K562 (cell line): ENCODE measurements at regions not wholly inside any gene's neighbourhood (a gene's known extent, or its start where the extent isn't known, plus 50 kb on each side); places are given as distances from the start of the nearest gene placed in this dataset.

ENCODE experiments used
- ATAC-seq: fragments of 200-7000 bp; cut with Tn5 transposase; 3 replicates; pipeline ENCODE4 v1.9.1; 2020; ENCODE audit warnings: moderate library complexity
- BruUV-seq: library from RNA; stranded (reverse); fragments of 400-500 nt; replicated peaks from 2 replicates; lab custom pipeline; 2021; lab: Mats Ljungman, UMichigan
- CTCF ChIA-PET: fragments of 300-600 bp; formaldehyde crosslinking; extraction: SDS; loops from one replicate; lab custom pipeline; 2021; ENCODE audit warnings: low intra/inter-chr PET ratio; lab: Yijun Ruan, JAX
- POLR2A ChIA-PET: fragments of 300-600, 350-650 bp; sonication (Branson Sonifier 250); formaldehyde crosslinking; extraction: SDS; loops from one replicate; lab custom pipeline; 2021; ENCODE audit warnings: antibody characterized with exemption, inconsistent platforms; lab: Yijun Ruan, JAX
- DNase-seq, 4 experiments: peaks; one replicate each; pipeline versions ENCODE4 v3.0.0 to v3.0.0-alpha.2; 2011 to 2018; ENCODE audit warnings: low spot score in 3 of 4, mixed read lengths in 3 of 4; ENCODE audit errors: extremely low read depth in 1 of 4
- FAIRE-seq: peaks from 2 replicates; lab custom pipeline; 2011; peaks lifted over from hg19 to GRCh38; lab: Jason Lieb, UNC
- H2AFZ ChIP-seq: 2 replicates; pipeline ENCODE4 v1.6.0; 2011; ENCODE audit warnings: low read depth, low read length, control low read depth, inconsistent platforms
- H3K27ac ChIP-seq: fragments of 200-600 bp; 3 replicates; pipeline ENCODE4 v1.8.0; 2011; ENCODE audit warnings: low read depth, mild to moderate bottlenecking, control low read depth, inconsistent platforms, low read length, moderate library complexity, mixed read lengths; ENCODE audit errors: extremely low read depth
- H3K27me3 ChIP-seq, 2 experiments: fragments of 300-600 bp in 1 of 2; 2 replicates in 1 of 2; 3 replicates in 1 of 2; pipeline versions ENCODE4 v1.6.0 to v1.8.0; 2011; ENCODE audit warnings: inconsistent platforms in 2 of 2, low read length in 2 of 2, mild to moderate bottlenecking in 1 of 2, mixed read lengths in 1 of 2, moderate library complexity in 1 of 2; ENCODE audit not compliant: control insufficient read depth in 2 of 2, insufficient read depth in 2 of 2
- H3K36me3 ChIP-seq: fragments of 300-600 bp; 3 replicates; pipeline ENCODE4 v1.8.0; 2011; ENCODE audit warnings: mild to moderate bottlenecking, low read length, inconsistent platforms; ENCODE audit not compliant: control insufficient read depth, insufficient read depth
- H3K4me1 ChIP-seq, 2 experiments: fragments of 200-600 bp in 1 of 2; replicated peaks in 1 of 2; 2 replicates in 1 of 2; 3 replicates in 1 of 2; pipeline versions ENCODE4 v1.5.1 to v1.8.0; 2011; ENCODE audit warnings: inconsistent platforms in 2 of 2, low read length in 2 of 2, mild to moderate bottlenecking in 1 of 2, mixed read lengths in 1 of 2, moderate library complexity in 1 of 2; ENCODE audit not compliant: control insufficient read depth in 2 of 2, insufficient read depth in 2 of 2
- H3K4me2 ChIP-seq: 2 replicates; pipeline ENCODE4 v1.6.1; 2011; ENCODE audit warnings: low read length, control low read depth, inconsistent platforms, mixed read lengths; ENCODE audit not compliant: insufficient read depth
- H3K4me3 ChIP-seq: fragments of 200-600 bp; sonication (generic), shearing (Covaris generic); 2 replicates; pipeline ENCODE4 v1.5.1; 2016; ENCODE audit warnings: control low read depth, inconsistent platforms
- H3K79me2 ChIP-seq: fragments of 200-600 bp; 3 replicates; pipeline ENCODE4 v1.8.0; 2011; ENCODE audit warnings: low read length, inconsistent platforms; ENCODE audit not compliant: control insufficient read depth, insufficient read depth
- H3K9ac ChIP-seq, 2 experiments: 2 replicates each; pipeline versions ENCODE4 v1.6.0 to v1.6.1; 2011; ENCODE audit warnings: low read depth in 2 of 2, low read length in 2 of 2, control low read depth in 1 of 2, inconsistent platforms in 1 of 2, mild to moderate bottlenecking in 1 of 2, mixed read lengths in 1 of 2; ENCODE audit not compliant: insufficient read depth in 1 of 2
- H3K9me1 ChIP-seq: one replicate; pipeline ENCODE4 v1.6.0; 2011; ENCODE audit warnings: inconsistent platforms, mild to moderate bottlenecking, low read length, moderate library complexity; ENCODE audit not compliant: control insufficient read depth, insufficient read depth
- H3K9me3 ChIP-seq: replicated peaks from 2 replicates; pipeline ENCODE4 v1.5.1; 2011; ENCODE audit warnings: low read depth, low read length, inconsistent platforms; ENCODE audit not compliant: control insufficient read depth, insufficient read depth
- H4K20me1 ChIP-seq: replicated peaks from 2 replicates; pipeline ENCODE4 v1.6.1; 2011; ENCODE audit warnings: low read length, inconsistent platforms, mixed read lengths; ENCODE audit not compliant: control insufficient read depth, insufficient read depth
- C11orf30 ChIP-seq: fragments of 450-650 bp; IDR thresholded peaks from 2 replicates; pipeline ENCODE4 v1.6.1; 2016; ENCODE audit warnings: low read depth, mild to moderate bottlenecking
- CBFA2T2 ChIP-seq: fragments of 450-650 bp; conservative IDR thresholded peaks from 2 replicates; pipeline ENCODE4 v1.6.1; 2017; ENCODE audit warnings: mild to moderate bottlenecking
- CBFA2T3 ChIP-seq: fragments of 450-650 bp; IDR thresholded peaks from 2 replicates; pipeline ENCODE4 v1.6.1; 2017
- CHCHD3 ChIP-seq: fragments of 250-450 bp; sonication (Bioruptor Pico); IDR thresholded peaks from 2 replicates; pipeline ENCODE4 v2.1.2; 2022; ENCODE audit warnings: mild to moderate bottlenecking
- FOSL1 ChIP-seq: fragments of 200-800 bp; sonication (Bioruptor generic); conservative IDR thresholded peaks from 2 replicates; pipeline ENCODE4 v1.6.1; 2016; ENCODE audit warnings: missing genetic modification characterization, missing compliant biosample characterization
- GATAD2A ChIP-seq: fragments of 450-650 bp; IDR thresholded peaks from 2 replicates; pipeline ENCODE4 v1.6.1; 2017
- GTF2B ChIP-seq: IDR thresholded peaks from 2 replicates; pipeline ENCODE4 v1.6.1; 2011; ENCODE audit not compliant: insufficient read length; ENCODE audit errors: extremely low read depth
- JUND ChIP-seq, 2 experiments: IDR thresholded peaks; 2 replicates in 1 of 2; 3 replicates in 1 of 2; pipeline ENCODE4 v1.6.1; 2011; ENCODE audit warnings: borderline replicate concordance in 2 of 2, low read depth in 2 of 2, low read length in 2 of 2, improper control_type of control experiment in 1 of 2, missing biosample characterization in 1 of 2, missing genetic modification characterization in 1 of 2, missing genetic modification reagents in 1 of 2
- KLF1 ChIP-seq: fragments of 450-650 bp; IDR thresholded peaks from 2 replicates; pipeline ENCODE4 v1.6.1; 2016; ENCODE audit warnings: missing genetic modification characterization, missing compliant biosample characterization
- MAFF ChIP-seq: IDR thresholded peaks from 2 replicates; pipeline ENCODE4 v1.6.1; 2012; ENCODE audit warnings: low read length, improper control_type of control experiment
- MAFG ChIP-seq: fragments of 450-650 bp; conservative IDR thresholded peaks from 2 replicates; pipeline ENCODE4 v1.6.1; 2016; ENCODE audit warnings: missing genetic modification characterization, missing compliant biosample characterization
- MAFK ChIP-seq: IDR thresholded peaks from 2 replicates; pipeline ENCODE4 v1.6.1; 2011; ENCODE audit warnings: low read length, improper control_type of control experiment
- MAZ ChIP-seq, 2 experiments: fragments of 450-650 bp in 1 of 2; sonication (generic) in 1 of 2; formaldehyde crosslinking; IDR thresholded peaks in 1 of 2; conservative IDR thresholded peaks in 1 of 2; 2 replicates each; pipeline versions ENCODE4 v1.4.0 to v1.5.0; 2020; ENCODE audit warnings: mild to moderate bottlenecking in 1 of 2, missing genetic modification reagents in 1 of 2
- PURB ChIP-seq: sonication (generic); formaldehyde crosslinking; IDR thresholded peaks from 2 replicates; pipeline ENCODE4 v1.9.0; 2021; ENCODE audit warnings: low read depth, mild to moderate bottlenecking, missing genetic modification reagents
- RBM15 ChIP-seq: fragments of 200-400 bp; formaldehyde crosslinking; IDR thresholded peaks from 2 replicates; pipeline ENCODE4 v1.6.1; 2018; ENCODE audit warnings: mild to moderate bottlenecking, low read length, moderate library complexity; ENCODE audit not compliant: insufficient read depth
- SAP30 ChIP-seq: fragments of 200-600 bp; sonication (generic); IDR thresholded peaks from 2 replicates; pipeline ENCODE4 v1.6.1; 2012; ENCODE audit warnings: borderline replicate concordance, low read depth, mild to moderate bottlenecking, moderate library complexity, low read length, control low read depth, inconsistent platforms; ENCODE audit not compliant: insufficient read depth, poor library complexity, severe bottlenecking
- SMAD1 ChIP-seq: fragments of 150-350 bp; IDR thresholded peaks from 2 replicates; pipeline ENCODE4 v1.6.1; 2014; ENCODE audit warnings: low read length, low read depth; ENCODE audit not compliant: partially characterized antibody
- SMARCA5 ChIP-seq: fragments of 450-650 bp; IDR thresholded peaks from 2 replicates; pipeline ENCODE4 v1.6.1; 2016
- SPI1 ChIP-seq: IDR thresholded peaks from 2 replicates; pipeline ENCODE4 v1.6.1; 2011; ENCODE audit warnings: low read depth, low read length, control low read depth, borderline replicate concordance
- THRAP3 ChIP-seq: fragments of 450-650 bp; IDR thresholded peaks from 2 replicates; pipeline ENCODE4 v1.6.1; 2016; ENCODE audit warnings: mild to moderate bottlenecking, inconsistent platforms, borderline replicate concordance
- ZNF316 ChIP-seq: fragments of 450-650 bp; IDR thresholded peaks from 2 replicates; pipeline ENCODE4 v1.6.1; 2016
- ZNF354B ChIP-seq: fragments of 250-450 bp; sonication (Bioruptor Pico); IDR thresholded peaks from 2 replicates; pipeline ENCODE4 v1.4.0; 2020
- WGBS: fragments of 100-300 bp; shearing (Covaris generic); methylation state at CpG from one replicate; pipeline ENCODE4 v1.1.6; 2016; ENCODE audit warnings: low coverage, mixed read lengths; ENCODE audit not compliant: insufficient coverage; ENCODE audit errors: missing lambda C conversion rate; 5-methylcytosine and 5-hydroxymethylcytosine counted together
- in situ Hi-C: fragments of 300-500 bp; cut with MboI; formaldehyde crosslinking; loops from 4 replicates; pipeline ENCODE4 v1.15.0; 2018; ENCODE audit warnings: inconsistent platforms, mixed read lengths
- intact Hi-C: fragments of 100-400 bp; cut with micrococcal nuclease; formaldehyde crosslinking; loops from 2 replicates; pipeline ENCODE4 v1.14.2; 2022
- TF ChIP-seq, protein P1 (sequence below): IDR thresholded peaks from 2 replicates; pipeline ENCODE4 v1.6.1; 2014; ENCODE audit warnings: antibody characterized with exemption

DNA sequence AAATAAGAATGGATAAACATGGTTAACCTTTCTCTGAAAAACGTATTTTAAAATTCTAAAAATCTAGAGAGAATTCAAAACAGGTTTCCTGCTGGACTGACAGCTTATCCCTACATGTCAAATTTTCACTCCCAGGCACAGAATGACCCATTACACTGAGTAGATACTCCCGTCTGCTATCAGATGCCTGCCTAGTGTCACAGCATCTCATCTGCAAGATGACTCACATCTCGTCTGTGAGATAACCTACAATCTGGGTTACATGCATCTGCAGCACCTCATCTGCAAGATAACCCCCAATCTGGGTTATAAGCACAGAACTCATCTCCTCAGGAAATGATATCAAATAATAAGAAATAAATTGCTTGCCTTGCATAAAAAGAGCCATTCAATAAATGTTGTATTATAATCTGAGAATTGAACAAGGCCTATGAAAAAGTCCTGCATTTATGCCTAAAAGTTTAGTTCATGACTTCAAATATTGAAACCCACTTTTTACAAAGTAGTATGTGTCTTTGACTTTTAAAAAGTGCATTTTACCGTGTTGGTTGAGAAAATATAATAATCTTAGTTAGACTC is 188.3 kb upstream of the THBS1 start:
- H3K79me2 ChIP-seq: no peaks in the 10 kb centered on the region
- no TSS peak for BruUV-seq
- no peak overlapping the region for H3K4me2 ChIP-seq
- no peak overlapping the region for H3K9ac ChIP-seq
- no peaks in the 10 kb centered on the region for H3K9me1 ChIP-seq
- intact Hi-C loops (loop anchor here (10.0 kb wide), 1 partner anchor 192 kb away; the partner anchor contains the start of gene THBS1), in situ Hi-C loops (no loop called here)
- peaks cover 0 to 7% of the 10 kb centered on the region in 2 experiments; a peak in 2 of 5 replicates for H3K4me1 ChIP-seq
- DNase-seq: peak in 1 of 4 experiments; percentile 16
- ChIA-PET POLR2A (interaction anchor here (0.5 kb wide), 1 partner anchor 67 kb away, joined by 3 read pairs; no protein-coding TSS in a partner anchor), CTCF (no interaction called here)
- H3K4me3 ChIP-seq: no peak overlapping the region
- H3K36me3 ChIP-seq: no peaks in the 10 kb centered on the region
- H3K9me3 ChIP-seq: no peaks in the 10 kb centered on the region
- H3K27ac ChIP-seq: no peak overlapping the region
- H2AFZ ChIP-seq: no peak overlapping the region
- H3K27me3 ChIP-seq: no peaks in the 10 kb centered on the region
- peaks cover 5% of the 10 kb centered on the region; the same call in 1 of the 2 replicates for H4K20me1 ChIP-seq
- 1% methylated on average over 4 of the region's 4 CpGs for WGBS
- ATAC-seq: no peak
- FAIRE-seq: no peak
- TF ChIP-seq SPI1 (no peak), PURB (CRISPR knock-in tag) (no peak), SMAD1 (no peak), THRAP3 (no peak), RBM15 (no peak), C11orf30 (peak; percentile 51; the same call in 1 of the 2 replicates), ZNF354B (no peak), GTF2B (no peak), JUND (IDR thresholded peaks at IDR 0.05; ENCODE audit: borderline replicate concordance, low read depth, low read length) (0 out of 2 replicates have a peak, but pooled peaks have one; percentile 7), JUND (tag; IDR thresholded peaks at IDR 0.05; ENCODE audit: borderline replicate concordance, low read depth, low read length) (peak; percentile 64; the same call in 1 of the 3 replicates), CBFA2T2 (peak; percentile 59), SMARCA5 (no peak), MAFG (tag) (peak; percentile 75), SAP30 (no peak), CBFA2T3 (peak; percentile 66), MAZ (CRISPR knock-in tag; conservative IDR thresholded peaks at IDR 0.05 in 1 of 2, IDR thresholded peaks at IDR 0.05 in 1 of 2) (no peak), MAFK (peak; percentile 61), ZNF316 (peak; percentile 75), CHCHD3 (no peak), GATAD2A (no peak), FOSL1 (tag) (peak; percentile 93), KLF1 (tag) (no peak), MAFF (peak; percentile 69)
- TF ChIP-seq, protein P1, sequence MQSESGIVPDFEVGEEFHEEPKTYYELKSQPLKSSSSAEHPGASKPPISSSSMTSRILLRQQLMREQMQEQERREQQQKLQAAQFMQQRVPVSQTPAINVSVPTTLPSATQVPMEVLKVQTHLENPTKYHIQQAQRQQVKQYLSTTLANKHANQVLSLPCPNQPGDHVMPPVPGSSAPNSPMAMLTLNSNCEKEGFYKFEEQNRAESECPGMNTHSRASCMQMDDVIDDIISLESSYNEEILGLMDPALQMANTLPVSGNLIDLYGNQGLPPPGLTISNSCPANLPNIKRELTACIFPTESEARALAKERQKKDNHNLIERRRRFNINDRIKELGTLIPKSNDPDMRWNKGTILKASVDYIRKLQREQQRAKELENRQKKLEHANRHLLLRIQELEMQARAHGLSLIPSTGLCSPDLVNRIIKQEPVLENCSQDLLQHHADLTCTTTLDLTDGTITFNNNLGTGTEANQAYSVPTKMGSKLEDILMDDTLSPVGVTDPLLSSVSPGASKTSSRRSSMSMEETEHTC: no peak
